HG03575 (cell line): ENCODE measurements at regions not wholly inside any gene's neighbourhood (a gene's known extent, or its start where the extent isn't known, plus 50 kb on each side); places are given as distances from the start of the nearest gene placed in this dataset.

Source experiments
- ATAC-seq: cut with Tn5 transposase; IDR thresholded peaks from one replicate; pipeline ENCODE4 v1.9.1; 2021; ENCODE audit not compliant: unreplicated experiment, insufficient number of reproducible peaks, low FRiP score; ENCODE audit errors: extremely low read depth

GRCh38 chr2:104597942-104598341 lies 256.0 kb upstream of the POU3F3 start:
- no peak for ATAC-seq

- no peak for ATAC-seq
Measured at GRCh38 chr2:104598636-104599035, 255.3 kb upstream of the POU3F3 start.

- no peak for ATAC-seq
Measured at GRCh38 chr2:104599787-104600510, 254.0 kb upstream of the POU3F3 start.

GRCh38 chr2:104606056-104606455 lies 247.9 kb upstream of the POU3F3 start:
- no peak for ATAC-seq

- no peak for ATAC-seq
Measured at GRCh38 chr2:104616856-104617255, 237.1 kb upstream of the POU3F3 start.

GRCh38 chr2:104620801-104621200 lies 233.1 kb upstream of the POU3F3 start:
- no peak for ATAC-seq

GRCh38 chr2:104635608-104636007 lies 218.3 kb upstream of the POU3F3 start:
- no peak for ATAC-seq

GRCh38 chr2:104638190-104638858 lies 215.6 kb upstream of the POU3F3 start:
- ATAC-seq, result no peak

- no peak for ATAC-seq
Measured at GRCh38 chr2:104638859-104639202, 215.1 kb upstream of the POU3F3 start.

GRCh38 chr2:104641786-104642185 lies 212.1 kb upstream of the POU3F3 start:
- no peak for ATAC-seq

- no peak for ATAC-seq
Measured at GRCh38 chr2:104648376-104648775, 205.5 kb upstream of the POU3F3 start.

- ATAC-seq, result no peak
Measured at GRCh38 chr2:104649866-104650265, 204.0 kb upstream of the POU3F3 start.

GRCh38 chr2:104650405-104650996 lies 203.4 kb upstream of the POU3F3 start:
- no peak for ATAC-seq

- ATAC-seq, result no peak
Measured at GRCh38 chr2:104654811-104655210, 199.1 kb upstream of the POU3F3 start.

GRCh38 chr2:104656571-104657163 lies 197.2 kb upstream of the POU3F3 start:
- no peak for ATAC-seq

- no peak for ATAC-seq
Measured at GRCh38 chr2:104658144-104658835, 195.6 kb upstream of the POU3F3 start.

GRCh38 chr2:104658904-104659591 lies 194.9 kb upstream of the POU3F3 start:
- ATAC-seq, result no peak

GRCh38 chr2:104660991-104661390 lies 192.9 kb upstream of the POU3F3 start:
- no peak for ATAC-seq

GRCh38 chr2:104664672-104665071 lies 189.2 kb upstream of the POU3F3 start:
- no peak for ATAC-seq
